Small intestine (tissue), 7 donors: ENCODE measurements at regions not wholly inside any gene's neighbourhood (a gene's known extent, or its start where the extent isn't known, plus 50 kb on each side); places are given as distances from the start of the nearest gene placed in this dataset.

ENCODE experiments used
- DNase-seq, 2 donors: peaks; one replicate each; pipeline versions ENCODE4 v3.0.0 to v3.0.0-alpha.2; 2013
- FAIRE-seq: peaks from 2 replicates; lab custom pipeline; 2012; peaks lifted over from hg19 to GRCh38; lab: Jason Lieb, UNC
- H3K27ac ChIP-seq, 3 donors: one replicate each; pipeline ENCODE4 v1.5.1; 2013; ENCODE audit warnings: low read length in 2 of 3, mild to moderate bottlenecking in 2 of 3, control low read depth in 1 of 3, inconsistent platforms in 1 of 3, low read depth in 1 of 3, moderate library complexity in 1 of 3
- H3K27me3 ChIP-seq, 3 donors: one replicate each; pipeline ENCODE4 v1.6.1; 2013; ENCODE audit warnings: low read length in 3 of 3, inconsistent platforms in 1 of 3; ENCODE audit not compliant: control insufficient read depth in 3 of 3, insufficient read depth in 3 of 3
- H3K36me3 ChIP-seq, 3 donors: one replicate each; pipeline ENCODE4 v1.6.1; 2013; ENCODE audit warnings: low read length in 3 of 3, inconsistent platforms in 1 of 3, low read depth in 1 of 3, mild to moderate bottlenecking in 1 of 3, moderate library complexity in 1 of 3; ENCODE audit not compliant: control insufficient read depth in 3 of 3, insufficient read depth in 2 of 3
- H3K4me1 ChIP-seq, 3 donors: one replicate each; pipeline ENCODE4 v1.6.1; 2013; ENCODE audit warnings: low read length in 2 of 3, inconsistent platforms in 1 of 3, low read depth in 1 of 3, mild to moderate bottlenecking in 1 of 3, moderate library complexity in 1 of 3; ENCODE audit not compliant: control insufficient read depth in 3 of 3, insufficient read depth in 2 of 3
- H3K4me3 ChIP-seq, 3 donors: one replicate each; pipeline ENCODE4 v1.5.1; 2013; ENCODE audit warnings: low read length in 3 of 3, control low read depth in 1 of 3, inconsistent platforms in 1 of 3, low read depth in 1 of 3, mild to moderate bottlenecking in 1 of 3, moderate library complexity in 1 of 3
- H3K9me3 ChIP-seq, 2 donors: one replicate each; pipeline ENCODE4 v1.6.1; 2013; ENCODE audit warnings: low read depth in 1 of 2, low read length in 1 of 2; ENCODE audit not compliant: control insufficient read depth in 2 of 2, insufficient read depth in 1 of 2
- WGBS, 3 donors: extraction: QIAGEN DNeasy Blood & Tissue Kit; methylation state at CpG; one replicate each; pipeline ENCODE4 v1.1.7; 2013; 5-methylcytosine and 5-hydroxymethylcytosine counted together
- donor health status: healthy with polysubstance abuse.
- donor health status: control.
- donor health status: control.
- donor health status: Bipolar disorder and iron deficiency.
- donor health status: healthy.

GRCh38 chr22:48782811-48783511 lies 1044.7 kb downstream of the BRD1 start:
- peak overlapping the region in 1 of 3 donors; percentile 42 for H3K27ac ChIP-seq
- FAIRE-seq, result no peak
- no peak overlapping the region for H3K4me3 ChIP-seq
- H3K9me3 ChIP-seq, result peaks cover 0 to 4% of the 10 kb centered on the region in 2 donors
- 46 to 51% (median 50%) methylated on average over 16 of the region's 16 CpGs for WGBS, 3 donors
- H3K27me3 ChIP-seq, result no peaks in the 10 kb centered on the region
- DNase-seq, result no peak
- H3K36me3 ChIP-seq, result no peaks in the 10 kb centered on the region
- H3K4me1 ChIP-seq, result peaks cover 0 to 4% (median 0%) of the 10 kb centered on the region in 3 donors

GRCh38 chr22:48782326-48782725 lies 1045.3 kb downstream of the BRD1 start:
- no peak for DNase-seq
- peaks cover 0 to 4% of the 10 kb centered on the region in 2 donors for H3K9me3 ChIP-seq
- FAIRE-seq, result no peak
- H3K27me3 ChIP-seq, result no peaks in the 10 kb centered on the region
- H3K4me1 ChIP-seq, result peaks cover 0 to 4% (median 0%) of the 10 kb centered on the region in 3 donors
- no peaks in the 10 kb centered on the region for H3K36me3 ChIP-seq
- H3K27ac ChIP-seq, result no peak overlapping the region
- 89 to 93% (median 92%) methylated on average over 10 of the region's 10 CpGs for WGBS, 3 donors
- H3K4me3 ChIP-seq, result no peak overlapping the region

DNA sequence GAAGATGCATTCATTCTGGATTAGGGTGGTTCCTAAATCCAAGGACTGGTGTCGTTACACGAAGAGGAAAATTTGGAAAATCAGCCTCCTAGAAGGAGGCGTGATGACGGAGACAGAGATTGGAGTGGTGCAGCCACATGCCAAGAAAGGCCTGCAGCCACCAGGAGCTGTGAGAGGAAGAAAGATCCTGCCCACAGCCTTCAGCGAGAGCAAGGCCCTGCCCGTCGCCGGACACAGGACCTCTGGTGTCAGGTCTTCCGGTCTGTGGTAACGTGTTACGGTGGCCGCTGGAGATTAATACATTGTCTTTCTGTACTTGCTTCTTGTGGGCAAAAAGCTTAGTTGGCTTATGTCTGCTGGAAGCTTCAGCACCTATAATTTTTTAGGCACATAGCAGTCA lies 1045.8 kb downstream of the BRD1 start:
- 89 to 97% (median 96%) methylated on average over 12 of the region's 12 CpGs for WGBS, 3 donors
- Histone ChIP-seq H3K36me3 (no peaks in the 10 kb centered on the region), H3K27me3 (no peaks in the 10 kb centered on the region), H3K27ac (no peak overlapping the region), H3K9me3 (peaks cover 0 to 4% of the 10 kb centered on the region in 2 donors), H3K4me1 (peaks cover 0 to 4% (median 0%) of the 10 kb centered on the region in 3 donors), H3K4me3 (no peak overlapping the region)
- FAIRE-seq (no peak), DNase-seq (no peak)

DNA sequence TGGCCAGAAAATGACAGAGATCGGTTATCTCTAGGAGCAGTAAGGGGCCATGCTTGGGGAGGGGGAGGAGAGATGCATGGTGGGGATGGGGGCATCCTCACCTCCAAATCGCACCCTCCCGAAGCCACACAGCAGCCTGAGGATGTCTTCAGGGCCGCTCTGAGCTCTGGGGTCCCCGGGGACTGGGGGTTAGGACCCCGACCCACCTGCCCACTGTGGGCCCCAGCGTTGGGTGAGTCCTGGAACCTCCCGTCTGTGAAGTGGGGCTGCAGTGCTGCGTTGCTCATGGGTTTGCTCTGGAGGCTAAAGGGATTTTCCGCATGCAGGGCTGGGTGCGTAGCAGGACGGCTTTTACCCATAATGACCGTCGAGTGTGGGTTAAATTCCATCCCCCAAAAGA lies 1046.3 kb downstream of the BRD1 start:
- peaks cover 0 to 4% (median 0%) of the 10 kb centered on the region in 3 donors for H3K4me1 ChIP-seq
- H3K36me3 ChIP-seq, result no peaks in the 10 kb centered on the region
- no peak overlapping the region for H3K4me3 ChIP-seq
- no peak for FAIRE-seq
- H3K27me3 ChIP-seq, result no peaks in the 10 kb centered on the region
- no peak overlapping the region for H3K27ac ChIP-seq
- DNase-seq, result no peak
- 85 to 94% (median 91%) methylated on average over 13 to 14 of the region's 14 CpGs for WGBS, 3 donors
- H3K9me3 ChIP-seq, result peaks cover 0 to 4% of the 10 kb centered on the region in 2 donors

DNA sequence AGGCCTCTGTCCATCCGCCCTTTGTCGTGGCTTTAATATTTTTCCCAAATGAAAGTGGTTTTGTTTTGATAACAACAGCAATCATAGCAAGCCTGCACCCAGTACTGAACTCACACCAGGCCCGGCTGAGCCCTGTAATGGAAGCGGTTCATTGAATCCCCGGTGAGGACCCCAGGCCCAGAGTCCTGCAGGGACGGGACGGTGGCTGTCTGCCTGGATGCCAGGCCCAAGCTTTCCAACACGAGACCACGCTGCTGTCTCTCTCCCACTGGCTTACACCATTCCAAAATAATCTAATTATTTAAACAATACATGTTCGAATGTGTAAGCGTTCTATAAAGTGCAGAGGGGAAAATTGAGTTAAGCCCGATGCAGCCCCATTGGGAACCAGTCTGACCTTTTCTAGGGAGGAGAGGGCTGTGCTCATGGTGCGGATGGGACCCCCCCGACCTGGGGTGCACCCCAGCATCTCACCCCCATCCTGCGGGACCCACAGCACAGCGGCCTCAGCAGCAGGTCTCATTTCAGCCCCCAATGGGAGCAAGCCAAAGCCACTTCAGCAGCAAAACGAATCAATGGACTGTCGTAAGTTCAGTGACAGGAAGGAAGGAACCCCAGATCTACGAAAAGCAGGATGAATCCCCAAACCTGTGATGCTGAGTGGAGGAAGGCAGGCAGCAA lies 1046.9 kb downstream of the BRD1 start:
- Histone ChIP-seq H3K27me3 (no peaks in the 10 kb centered on the region), H3K27ac (no peak overlapping the region), H3K4me3 (no peak overlapping the region), H3K9me3 (peaks cover 2% of the 10 kb centered on the region in 2 donors), H3K4me1 (peaks cover 0 to 4% (median 0%) of the 10 kb centered on the region in 3 donors), H3K36me3 (no peaks in the 10 kb centered on the region)
- FAIRE-seq (no peak), DNase-seq (no peak)
- 79 to 80% (median 80%) methylated on average over 19 of the region's 19 CpGs for WGBS, 3 donors

DNA sequence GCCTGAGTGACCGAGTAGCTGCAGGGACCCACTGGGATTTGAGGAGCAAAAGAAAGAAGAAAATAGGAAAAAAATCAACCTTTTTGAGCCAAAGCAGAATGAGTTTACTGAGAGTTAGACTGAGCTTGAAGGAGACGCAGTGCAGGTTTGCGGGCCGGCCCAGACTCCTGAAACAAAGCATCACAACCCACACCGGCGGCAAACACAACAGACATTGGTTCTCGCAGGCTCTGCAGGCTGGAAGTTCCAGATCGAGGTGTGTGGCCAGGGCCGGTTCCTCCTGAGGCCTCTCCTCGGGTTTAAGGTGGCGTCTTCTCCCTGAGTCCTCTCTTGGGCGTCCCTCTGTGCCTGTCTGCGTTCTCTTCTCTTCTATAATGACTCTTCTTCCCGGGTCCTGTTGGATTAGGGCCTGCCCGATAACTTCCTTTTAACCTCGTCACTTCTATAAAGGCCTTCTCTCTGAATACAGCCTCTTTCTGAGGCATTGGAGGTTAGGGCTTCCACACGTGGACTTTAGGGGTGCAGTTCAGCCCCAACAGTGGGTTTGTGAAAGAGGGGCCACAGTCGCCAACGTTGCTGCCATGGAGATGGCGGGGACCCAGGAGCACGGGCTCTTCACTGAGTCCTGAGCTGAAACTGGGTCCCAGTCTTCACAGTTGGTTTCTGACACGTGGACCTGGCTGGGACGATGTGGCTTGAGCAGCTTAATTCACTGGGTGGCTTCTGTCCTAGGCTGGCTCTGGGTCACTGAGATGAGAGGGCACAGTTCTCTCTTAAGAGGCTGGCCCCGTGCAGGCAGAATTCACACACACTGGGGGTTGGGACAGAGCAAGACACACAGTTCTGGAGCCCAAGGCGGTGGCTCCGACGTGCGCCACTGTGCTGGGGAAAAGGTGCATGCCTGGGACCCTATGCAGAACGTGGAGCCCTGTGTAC lies 1047.7 kb downstream of the BRD1 start:
- peaks cover 2% of the 10 kb centered on the region in 2 donors for H3K9me3 ChIP-seq
- H3K4me3 ChIP-seq, result no peak overlapping the region
- H3K36me3 ChIP-seq, result no peaks in the 10 kb centered on the region
- H3K4me1 ChIP-seq, result peaks cover 0 to 4% (median 0%) of the 10 kb centered on the region in 3 donors
- FAIRE-seq (no peak), DNase-seq (no peak)
- 82 to 87% (median 86%) methylated on average over 29 of the region's 29 CpGs for WGBS, 3 donors
- no peak overlapping the region for H3K27ac ChIP-seq
- no peaks in the 10 kb centered on the region for H3K27me3 ChIP-seq

- peaks cover 2% of the 10 kb centered on the region in 2 donors for H3K9me3 ChIP-seq
- no peaks in the 10 kb centered on the region for H3K27me3 ChIP-seq
- peaks cover 0 to 4% (median 0%) of the 10 kb centered on the region in 3 donors for H3K4me1 ChIP-seq
- FAIRE-seq (no peak), DNase-seq (no peak)
- 88 to 93% (median 89%) methylated on average over 24 of the region's 24 CpGs for WGBS, 3 donors
- H3K36me3 ChIP-seq, result no peaks in the 10 kb centered on the region
- no peak overlapping the region for H3K27ac ChIP-seq
- no peak overlapping the region for H3K4me3 ChIP-seq
Measured at GRCh38 chr22:48779211-48779643, 1048.4 kb downstream of the BRD1 start.
